H1 (cell line): ENCODE measurements at regions not wholly inside any gene's neighbourhood (a gene's known extent, or its start where the extent isn't known, plus 50 kb on each side); places are given as distances from the start of the nearest gene placed in this dataset.

Experiments
- CBX8 ChIP-seq: fragments of 300-800, 300-1000 bp; sonication (generic); IDR thresholded peaks from 2 replicates; pipeline ENCODE4 v1.7.1; 2016; ENCODE audit warnings: low read depth, low read length, borderline replicate concordance
- FOSL1 ChIP-seq: IDR thresholded peaks from 2 replicates; pipeline ENCODE4 v1.6.1; 2011; ENCODE audit warnings: mild to moderate bottlenecking, low read depth, low read length, moderate library complexity; ENCODE audit not compliant: insufficient read depth
- JUN ChIP-seq: IDR thresholded peaks from 2 replicates; pipeline ENCODE4 v1.6.1; 2011; ENCODE audit warnings: low read depth, mild to moderate bottlenecking, improper control_type of control experiment, low read length
- NRF1 ChIP-seq: IDR thresholded peaks from 2 replicates; pipeline ENCODE4 v1.6.1; 2011; ENCODE audit warnings: mild to moderate bottlenecking, low read depth, low read length, improper control_type of control experiment
- PHF8 ChIP-seq: fragments of 200-600 bp; sonication (generic); conservative IDR thresholded peaks from 2 replicates; pipeline ENCODE4 v1.7.1; 2012; ENCODE audit warnings: low read depth, mild to moderate bottlenecking, inconsistent platforms, low read length, moderate library complexity
- SIN3A ChIP-seq, 2 experiments: IDR thresholded peaks in 1 of 2; conservative IDR thresholded peaks in 1 of 2; 2 replicates each; pipeline ENCODE4 v1.6.1; 2011 to 2012; ENCODE audit warnings: low read length in 2 of 2, improper control_type of control experiment in 1 of 2, low read depth in 1 of 2, mild to moderate bottlenecking in 1 of 2
- ZNF274 ChIP-seq: IDR thresholded peaks from 2 replicates; pipeline ENCODE4 v1.7.0; 2012; ENCODE audit warnings: low read length, borderline replicate concordance; ENCODE audit errors: extremely low read depth
- TF ChIP-seq, protein P1 (sequence below), 3 experiments: IDR thresholded peaks; 1 replicate in 2 of 3; 2 replicates in 1 of 3; pipeline versions ENCODE4 v1.5.1 to v1.6.1; 2011; ENCODE audit warnings: low read length in 3 of 3, mild to moderate bottlenecking in 3 of 3, inconsistent platforms in 2 of 3, low read depth in 1 of 3, moderate library complexity in 1 of 3; ENCODE audit not compliant: insufficient read depth in 1 of 3; ENCODE audit errors: control extremely low read depth in 1 of 3

DNA sequence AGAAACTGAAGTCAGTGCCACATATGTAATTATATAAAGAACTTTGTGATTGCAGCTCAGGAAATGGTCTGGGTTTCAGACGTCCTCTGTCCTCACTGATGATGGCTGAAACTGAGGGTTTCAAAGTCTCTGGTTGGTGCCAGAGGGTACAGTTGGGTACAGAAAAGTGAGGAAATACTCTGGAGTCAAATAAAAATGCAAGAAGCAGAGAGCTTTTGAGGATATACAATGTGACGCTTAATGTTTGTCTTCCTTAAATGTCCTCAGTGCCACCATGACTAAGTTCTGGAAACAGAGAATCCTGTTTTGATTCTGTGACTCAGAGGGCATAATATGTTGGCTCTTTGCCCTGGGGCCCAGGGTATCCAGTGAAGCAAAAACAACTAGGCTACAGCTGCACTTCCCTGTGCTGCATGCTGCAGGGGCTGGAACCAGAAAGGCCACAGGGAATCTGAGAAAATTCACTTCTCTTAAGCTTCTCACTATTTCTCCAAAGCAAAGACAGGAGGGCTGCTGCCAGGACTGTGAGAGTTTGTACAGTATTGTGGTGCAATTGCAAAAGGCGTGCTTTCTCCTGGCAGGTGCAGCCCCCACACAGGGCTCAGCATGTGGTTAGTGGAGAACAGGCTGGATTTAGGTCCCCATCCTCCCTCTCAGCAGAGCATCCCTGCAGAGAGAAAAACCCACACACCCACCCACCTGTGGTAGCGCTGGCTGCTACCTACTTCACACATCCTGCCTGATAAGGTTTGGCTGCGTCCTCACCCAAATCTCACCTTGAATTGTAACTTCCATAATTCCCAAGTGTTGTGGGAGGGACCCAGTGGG, 169.5 kb upstream of the SVIL start:
- TF ChIP-seq JUN (no peak), PHF8 (no peak), CBX8 (no peak), NRF1 (no peak), ZNF274 (no peak), FOSL1 (no peak), SIN3A (conservative IDR thresholded peaks at IDR 0.05 in 1 of 2, IDR thresholded peaks at IDR 0.05 in 1 of 2; ENCODE audit: low read depth in 1 of 2, low read length in 2 of 2) (no peak)
- TF ChIP-seq, protein P1, sequence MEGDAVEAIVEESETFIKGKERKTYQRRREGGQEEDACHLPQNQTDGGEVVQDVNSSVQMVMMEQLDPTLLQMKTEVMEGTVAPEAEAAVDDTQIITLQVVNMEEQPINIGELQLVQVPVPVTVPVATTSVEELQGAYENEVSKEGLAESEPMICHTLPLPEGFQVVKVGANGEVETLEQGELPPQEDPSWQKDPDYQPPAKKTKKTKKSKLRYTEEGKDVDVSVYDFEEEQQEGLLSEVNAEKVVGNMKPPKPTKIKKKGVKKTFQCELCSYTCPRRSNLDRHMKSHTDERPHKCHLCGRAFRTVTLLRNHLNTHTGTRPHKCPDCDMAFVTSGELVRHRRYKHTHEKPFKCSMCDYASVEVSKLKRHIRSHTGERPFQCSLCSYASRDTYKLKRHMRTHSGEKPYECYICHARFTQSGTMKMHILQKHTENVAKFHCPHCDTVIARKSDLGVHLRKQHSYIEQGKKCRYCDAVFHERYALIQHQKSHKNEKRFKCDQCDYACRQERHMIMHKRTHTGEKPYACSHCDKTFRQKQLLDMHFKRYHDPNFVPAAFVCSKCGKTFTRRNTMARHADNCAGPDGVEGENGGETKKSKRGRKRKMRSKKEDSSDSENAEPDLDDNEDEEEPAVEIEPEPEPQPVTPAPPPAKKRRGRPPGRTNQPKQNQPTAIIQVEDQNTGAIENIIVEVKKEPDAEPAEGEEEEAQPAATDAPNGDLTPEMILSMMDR (IDR thresholded peaks at IDR 0.05; ENCODE audit: control extremely low read depth in 1 of 3, insufficient read depth in 1 of 3, low read depth in 1 of 3, low read length in 3 of 3): no peak
